Suprapubic skin (tissue), 4 donors: ENCODE measurements at regions not wholly inside any gene's neighbourhood (a gene's known extent, or its start where the extent isn't known, plus 50 kb on each side); places are given as distances from the start of the nearest gene placed in this dataset.

Experiments
- DNase-seq, 2 donors: peaks; one replicate each; pipeline ENCODE4 v3.0.0-alpha.2; 2019; ENCODE audit warnings: low spot score in 2 of 2
- H3K27ac ChIP-seq: fragments of 200-600 bp; sonication (generic); one replicate; pipeline ENCODE4 v1.5.1; 2019
- H3K27me3 ChIP-seq: fragments of 200-600 bp; sonication (generic); one replicate; pipeline ENCODE4 v1.5.1; 2019
- H3K36me3 ChIP-seq: fragments of 200-600 bp; sonication (generic); one replicate; pipeline ENCODE4 v1.5.1; 2019
- H3K4me1 ChIP-seq: fragments of 200-600 bp; sonication (generic); one replicate; pipeline ENCODE4 v1.5.1; 2019
- H3K4me3 ChIP-seq: fragments of 200-600 bp; sonication (generic); one replicate; pipeline ENCODE4 v1.5.1; 2019; ENCODE audit warnings: mild to moderate bottlenecking
- H3K9me3 ChIP-seq: fragments of 200-600 bp; sonication (generic); one replicate; pipeline ENCODE4 v1.5.1; 2019
- EP300 ChIP-seq: sonication (generic); formaldehyde crosslinking; IDR thresholded peaks from one replicate; pipeline ENCODE4 v1.6.1; 2017; ENCODE audit warnings: antibody characterized with exemption
- POLR2A ChIP-seq, 2 donors: fragments of 450-650 bp; IDR thresholded peaks; one replicate each; pipeline ENCODE4 v1.6.1; 2017; ENCODE audit warnings: antibody characterized with exemption in 2 of 2, mild to moderate bottlenecking in 2 of 2, moderate library complexity in 2 of 2
- POLR2AphosphoS5 ChIP-seq, 3 donors: sonication (generic); formaldehyde crosslinking; IDR thresholded peaks; one replicate each; pipeline ENCODE4 v1.6.1; 2017; ENCODE audit warnings: antibody characterized with exemption in 3 of 3
- WGBS: methylation state at CpG from one replicate; pipeline ENCODE4 v1.1.5; 2018; 5-methylcytosine and 5-hydroxymethylcytosine counted together
- TF ChIP-seq, protein P1 (sequence below), 2 donors: fragments of 200-600 bp in 1 of 2; fragments of 450-650 bp in 1 of 2; sonication (generic) in 1 of 2; IDR thresholded peaks; one replicate each; pipeline ENCODE4 v1.5.1; 2016 to 2019; ENCODE audit warnings: antibody characterized with exemption in 2 of 2, mild to moderate bottlenecking in 1 of 2, moderate library complexity in 1 of 2

- H3K4me1 ChIP-seq, result no peaks in the 10 kb centered on the region
- WGBS, result 24% methylated on average over 5 of the region's 5 CpGs
These were observed 1187.0 kb upstream of the SLC10A2 start for GRCh38 chr13:104253063-104253680.

GRCh38 chr13:104251931-104252330 lies 1185.7 kb upstream of the SLC10A2 start:
- no peak overlapping the region for H3K4me3 ChIP-seq
- H3K4me1 ChIP-seq, result no peaks in the 10 kb centered on the region
- H3K27ac ChIP-seq, result no peak overlapping the region
- H3K36me3 ChIP-seq, result no peaks in the 10 kb centered on the region
- TF ChIP-seq, protein P1, sequence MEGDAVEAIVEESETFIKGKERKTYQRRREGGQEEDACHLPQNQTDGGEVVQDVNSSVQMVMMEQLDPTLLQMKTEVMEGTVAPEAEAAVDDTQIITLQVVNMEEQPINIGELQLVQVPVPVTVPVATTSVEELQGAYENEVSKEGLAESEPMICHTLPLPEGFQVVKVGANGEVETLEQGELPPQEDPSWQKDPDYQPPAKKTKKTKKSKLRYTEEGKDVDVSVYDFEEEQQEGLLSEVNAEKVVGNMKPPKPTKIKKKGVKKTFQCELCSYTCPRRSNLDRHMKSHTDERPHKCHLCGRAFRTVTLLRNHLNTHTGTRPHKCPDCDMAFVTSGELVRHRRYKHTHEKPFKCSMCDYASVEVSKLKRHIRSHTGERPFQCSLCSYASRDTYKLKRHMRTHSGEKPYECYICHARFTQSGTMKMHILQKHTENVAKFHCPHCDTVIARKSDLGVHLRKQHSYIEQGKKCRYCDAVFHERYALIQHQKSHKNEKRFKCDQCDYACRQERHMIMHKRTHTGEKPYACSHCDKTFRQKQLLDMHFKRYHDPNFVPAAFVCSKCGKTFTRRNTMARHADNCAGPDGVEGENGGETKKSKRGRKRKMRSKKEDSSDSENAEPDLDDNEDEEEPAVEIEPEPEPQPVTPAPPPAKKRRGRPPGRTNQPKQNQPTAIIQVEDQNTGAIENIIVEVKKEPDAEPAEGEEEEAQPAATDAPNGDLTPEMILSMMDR (IDR thresholded peaks at IDR 0.05), result no peak
- TF ChIP-seq POLR2AphosphoS5 (IDR thresholded peaks at IDR 0.05) (no peak), POLR2A (IDR thresholded peaks at IDR 0.05) (no peak), EP300 (no peak)
- no peaks in the 10 kb centered on the region for H3K27me3 ChIP-seq
- H3K9me3 ChIP-seq, result no peaks in the 10 kb centered on the region
- no peak for DNase-seq

More at GRCh38 chr13:104253063-104253680, 1187.0 kb upstream of the SLC10A2 start:
- no peak overlapping the region for H3K27ac ChIP-seq
- no peak for TF ChIP-seq POLR2AphosphoS5 (IDR thresholded peaks at IDR 0.05)
- no peak for TF ChIP-seq EP300
- no peak for TF ChIP-seq POLR2A (IDR thresholded peaks at IDR 0.05)
- TF ChIP-seq, protein P1 (IDR thresholded peaks at IDR 0.05), result no peak
- H3K9me3 ChIP-seq, result no peaks in the 10 kb centered on the region
- H3K36me3 ChIP-seq, result no peaks in the 10 kb centered on the region
- no peaks in the 10 kb centered on the region for H3K27me3 ChIP-seq
- H3K4me3 ChIP-seq, result no peak overlapping the region
- DNase-seq, result no peak

DNA sequence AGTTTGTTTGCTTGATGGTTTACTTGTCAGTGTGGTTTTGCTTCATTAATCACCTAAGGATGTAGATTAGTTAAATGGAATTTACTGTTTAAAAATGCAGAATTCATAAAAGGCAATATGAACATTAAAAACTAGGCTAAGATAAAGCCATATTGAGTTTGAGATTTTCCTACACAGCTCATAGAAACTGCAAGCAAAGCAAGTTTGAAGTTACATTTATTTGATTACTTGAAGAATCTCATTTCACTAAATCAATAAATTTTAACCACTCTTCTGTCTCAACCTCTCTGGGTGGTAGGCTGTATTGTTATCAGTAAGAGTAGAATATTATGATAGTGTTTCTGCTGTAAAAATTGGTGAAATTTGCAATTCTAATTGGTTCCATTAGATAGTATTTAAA lies 1180.7 kb upstream of the SLC10A2 start:
- H3K4me1 ChIP-seq, result no peaks in the 10 kb centered on the region
- H3K4me3 ChIP-seq, result no peak overlapping the region
- no peaks in the 10 kb centered on the region for H3K36me3 ChIP-seq
- H3K27ac ChIP-seq, result no peak overlapping the region
- TF ChIP-seq EP300 (no peak), POLR2AphosphoS5 (IDR thresholded peaks at IDR 0.05) (no peak)
- TF ChIP-seq, protein P1 (IDR thresholded peaks at IDR 0.05), result no peak
- no peak for DNase-seq
- no peaks in the 10 kb centered on the region for H3K27me3 ChIP-seq
- no peaks in the 10 kb centered on the region for H3K9me3 ChIP-seq

- DNase-seq, result no peak
- no peak overlapping the region for H3K27ac ChIP-seq
- H3K27me3 ChIP-seq, result no peaks in the 10 kb centered on the region
- TF ChIP-seq EP300 (no peak), POLR2AphosphoS5 (IDR thresholded peaks at IDR 0.05) (no peak), POLR2A (IDR thresholded peaks at IDR 0.05) (no peak)
- TF ChIP-seq, protein P1 (IDR thresholded peaks at IDR 0.05), result no peak
- H3K36me3 ChIP-seq, result no peaks in the 10 kb centered on the region
- H3K4me1 ChIP-seq, result no peaks in the 10 kb centered on the region
- H3K4me3 ChIP-seq, result no peak overlapping the region
- no peaks in the 10 kb centered on the region for H3K9me3 ChIP-seq
- WGBS, result 94% methylated on average over 6 of the region's 6 CpGs
These were observed 1140.3 kb upstream of the SLC10A2 start for GRCh38 chr13:104206450-104207044.

GRCh38 chr13:104204177-104204576 lies 1138.0 kb upstream of the SLC10A2 start:
- H3K4me3 ChIP-seq, result no peak overlapping the region
- no peaks in the 10 kb centered on the region for H3K27me3 ChIP-seq
- 78% methylated on average over 2 of the region's 2 CpGs for WGBS
- no peak overlapping the region for H3K27ac ChIP-seq
- H3K4me1 ChIP-seq, result no peaks in the 10 kb centered on the region
- no peaks in the 10 kb centered on the region for H3K9me3 ChIP-seq
- TF ChIP-seq POLR2A (IDR thresholded peaks at IDR 0.05), result no peak
- TF ChIP-seq, protein P1 (IDR thresholded peaks at IDR 0.05), result no peak
- no peak for TF ChIP-seq EP300
- H3K36me3 ChIP-seq, result no peaks in the 10 kb centered on the region
- no peak for DNase-seq
